Upper lobe of left lung (tissue), 4 donors: ENCODE measurements at regions not wholly inside any gene's neighbourhood (a gene's known extent, or its start where the extent isn't known, plus 50 kb on each side); places are given as distances from the start of the nearest gene placed in this dataset.
A peak's percentile ranks its signal among the peaks of the same experiment; 100 is the strongest.

Experiments
- EP300 ChIP-seq, 4 donors: sonication (generic); formaldehyde crosslinking; IDR thresholded peaks; one replicate each; pipeline ENCODE4 v1.5.1; 2017; ENCODE audit warnings: antibody characterized with exemption in 4 of 4, control low read depth in 2 of 4
- POLR2A ChIP-seq, 4 donors: fragments of 450-650 bp; IDR thresholded peaks; one replicate each; pipeline ENCODE4 v1.5.1; 2016 to 2017; ENCODE audit warnings: antibody characterized with exemption in 4 of 4, mild to moderate bottlenecking in 2 of 4
- POLR2AphosphoS5 ChIP-seq, 2 donors: sonication (generic); formaldehyde crosslinking; IDR thresholded peaks; one replicate each; pipeline ENCODE4 v1.5.1; 2017; ENCODE audit warnings: antibody characterized with exemption in 2 of 2
- TF ChIP-seq, protein P1 (sequence below), 6 experiments: fragments of 450-650 bp in 4 of 6; fragments of 200-600 bp in 2 of 6; sonication (generic) in 2 of 6; IDR thresholded peaks; one replicate each; pipeline ENCODE4 v1.5.1; 2016 to 2019; ENCODE audit warnings: antibody characterized with exemption in 6 of 6

DNA sequence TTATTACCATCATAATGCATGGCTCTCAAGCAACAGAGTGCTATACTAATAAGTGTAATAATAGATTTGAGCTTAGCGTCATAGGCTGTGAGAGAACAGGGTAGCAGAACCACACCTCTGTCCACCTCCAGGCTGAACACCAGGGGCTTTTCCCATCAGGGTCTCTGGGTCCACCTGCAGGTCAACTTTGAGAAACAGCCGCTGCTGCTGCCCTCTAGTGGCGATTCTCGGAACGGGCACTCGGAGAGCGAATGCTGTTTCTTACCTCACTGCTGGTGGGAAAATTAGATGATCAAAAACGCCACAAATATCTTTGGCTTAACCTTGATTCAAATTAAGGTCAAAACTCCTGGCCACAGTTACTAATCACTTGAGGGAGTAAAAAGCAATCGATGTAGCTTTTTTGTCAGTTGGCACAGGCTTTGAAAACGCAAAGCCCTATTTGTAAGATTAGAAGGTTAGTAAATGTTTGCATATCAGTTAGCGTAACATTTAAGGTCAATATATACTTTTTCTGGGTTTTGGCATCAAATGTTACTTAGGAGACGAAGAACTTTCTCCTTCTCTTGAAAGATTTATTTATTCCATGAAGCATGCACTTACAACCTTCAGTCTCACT is 127.9 kb upstream of the TMEM132D start:
- TF ChIP-seq, protein P1, sequence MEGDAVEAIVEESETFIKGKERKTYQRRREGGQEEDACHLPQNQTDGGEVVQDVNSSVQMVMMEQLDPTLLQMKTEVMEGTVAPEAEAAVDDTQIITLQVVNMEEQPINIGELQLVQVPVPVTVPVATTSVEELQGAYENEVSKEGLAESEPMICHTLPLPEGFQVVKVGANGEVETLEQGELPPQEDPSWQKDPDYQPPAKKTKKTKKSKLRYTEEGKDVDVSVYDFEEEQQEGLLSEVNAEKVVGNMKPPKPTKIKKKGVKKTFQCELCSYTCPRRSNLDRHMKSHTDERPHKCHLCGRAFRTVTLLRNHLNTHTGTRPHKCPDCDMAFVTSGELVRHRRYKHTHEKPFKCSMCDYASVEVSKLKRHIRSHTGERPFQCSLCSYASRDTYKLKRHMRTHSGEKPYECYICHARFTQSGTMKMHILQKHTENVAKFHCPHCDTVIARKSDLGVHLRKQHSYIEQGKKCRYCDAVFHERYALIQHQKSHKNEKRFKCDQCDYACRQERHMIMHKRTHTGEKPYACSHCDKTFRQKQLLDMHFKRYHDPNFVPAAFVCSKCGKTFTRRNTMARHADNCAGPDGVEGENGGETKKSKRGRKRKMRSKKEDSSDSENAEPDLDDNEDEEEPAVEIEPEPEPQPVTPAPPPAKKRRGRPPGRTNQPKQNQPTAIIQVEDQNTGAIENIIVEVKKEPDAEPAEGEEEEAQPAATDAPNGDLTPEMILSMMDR (IDR thresholded peaks at IDR 0.05): peak; percentile 30 to 79 (median 67)
- no peak for TF ChIP-seq POLR2AphosphoS5 (IDR thresholded peaks at IDR 0.05)
- TF ChIP-seq EP300 (IDR thresholded peaks at IDR 0.05): no peak
- TF ChIP-seq POLR2A (IDR thresholded peaks at IDR 0.05): no peak
